HCT116 (cell line): ENCODE measurements at regions not wholly inside any gene's neighbourhood (a gene's known extent, or its start where the extent isn't known, plus 50 kb on each side); places are given as distances from the start of the nearest gene placed in this dataset.
A peak's percentile ranks its signal among the peaks of the same experiment; 100 is the strongest.

ENCODE experiments used
- ATAC-seq: fragments of 200-7000 bp; cut with Tn5 transposase; 2 replicates; pipeline ENCODE4 v1.9.1; 2020; ENCODE audit warnings: mild to moderate bottlenecking, moderate library complexity
- BruUV-seq: library from RNA; stranded (reverse); fragments of 400-500 nt; replicated peaks from 2 replicates; lab custom pipeline; 2021; lab: Mats Ljungman, UMichigan
- CTCF ChIA-PET: fragments of 300-600 bp; sonication (Branson Sonifier 250); formaldehyde crosslinking; loops from one replicate; lab custom pipeline; 2021; ENCODE audit warnings: antibody characterized with exemption; lab: Charles Lee
- POLR2A ChIA-PET: fragments of 300-600, 350-600 bp; sonication (Branson Sonifier 250); formaldehyde crosslinking; loops from one replicate; lab custom pipeline; 2021; ENCODE audit warnings: antibody characterized with exemption; lab: Charles Lee
- RAD21 ChIA-PET, 2 experiments: fragments of 300-600 bp; sonication (Branson Sonifier 250); formaldehyde crosslinking; loops; one replicate each; lab custom pipeline; 2023; ENCODE audit warnings: low total read pairs in 2 of 2; ENCODE audit not compliant: uncharacterized antibody in 2 of 2, unreplicated experiment in 2 of 2, low non-redundant PET in 1 of 2; lab: Charles Lee
- DNase-seq: peaks from one replicate; pipeline ENCODE4 v3.0.0-alpha.2; 2010; ENCODE audit warnings: low read depth, low spot score
- H2AFZ ChIP-seq: fragments of 200-600 bp; shearing (Covaris generic), sonication (generic); 2 replicates; pipeline ENCODE4 v1.6.1; 2017; ENCODE audit warnings: low read depth, mixed run types, mixed read lengths, antibody characterized with exemption, low read length; ENCODE audit not compliant: poor library complexity, severe bottlenecking
- H3K27ac ChIP-seq: 2 replicates; pipeline ENCODE4 v1.5.1; 2012; ENCODE audit warnings: low read depth, low read length
- H3K27me3 ChIP-seq: fragments of 200-600 bp; sonication (generic); 2 replicates; pipeline ENCODE4 v1.6.1; 2016; ENCODE audit warnings: mixed run types, low read length, mixed read lengths; ENCODE audit not compliant: insufficient read depth
- H3K36me3 ChIP-seq, 2 experiments: fragments of 200-500 bp in 1 of 2; fragments of 200-600 bp in 1 of 2; sonication (Bioruptor generic) in 1 of 2; sonication (generic) in 1 of 2; 2 replicates each; pipeline versions ENCODE4 v1.5.1 to v1.6.1; 2014 to 2016; ENCODE audit warnings: low read length in 2 of 2, inconsistent platforms in 1 of 2, mixed read lengths in 1 of 2, mixed run types in 1 of 2; ENCODE audit not compliant: insufficient read depth in 2 of 2, control insufficient read depth in 1 of 2
- H3K4me1 ChIP-seq, 2 experiments: fragments of 200-600 bp in 1 of 2; sonication (generic) in 1 of 2; 2 replicates each; pipeline versions ENCODE4 v1.5.1 to v1.6.1; 2012 to 2017; ENCODE audit warnings: low read length in 2 of 2, inconsistent platforms in 1 of 2, mild to moderate bottlenecking in 1 of 2, mixed read lengths in 1 of 2, mixed run types in 1 of 2, moderate library complexity in 1 of 2; ENCODE audit not compliant: insufficient read depth in 2 of 2, control insufficient read depth in 1 of 2
- H3K4me2 ChIP-seq: fragments of 200-600 bp; sonication (generic); 2 replicates; pipeline ENCODE4 v1.6.1; 2017; ENCODE audit warnings: mixed run types, low read length, mixed read lengths
- H3K4me3 ChIP-seq, 2 experiments: fragments of 200-600 bp in 1 of 2; sonication (generic) in 1 of 2; replicated peaks in 1 of 2; 2 replicates each; pipeline ENCODE4 v1.5.1; 2011 to 2016; ENCODE audit warnings: low read length in 2 of 2, control low read depth in 1 of 2, low read depth in 1 of 2, mild to moderate bottlenecking in 1 of 2, mixed read lengths in 1 of 2, mixed run types in 1 of 2
- H3K79me2 ChIP-seq: fragments of 200-600 bp; sonication (generic); 2 replicates; pipeline ENCODE4 v1.6.1; 2017; ENCODE audit warnings: mild to moderate bottlenecking, mixed run types, low read length, moderate library complexity, mixed read lengths; ENCODE audit not compliant: insufficient read depth
- H3K9ac ChIP-seq: fragments of 200-600 bp; sonication (generic); 2 replicates; pipeline ENCODE4 v1.6.1; 2016; ENCODE audit warnings: low read length, mixed read lengths
- H3K9me2 ChIP-seq: fragments of 200-600 bp; sonication (generic), shearing (Covaris generic); 2 replicates; pipeline ENCODE4 v1.6.1; 2017; ENCODE audit warnings: mixed run types, mild to moderate bottlenecking, moderate library complexity; ENCODE audit not compliant: insufficient read depth
- H3K9me3 ChIP-seq, 2 experiments: fragments of 200-500 bp in 1 of 2; fragments of 200-600 bp in 1 of 2; sonication (Bioruptor generic) in 1 of 2; sonication (generic) in 1 of 2; 2 replicates each; pipeline ENCODE4 v1.6.1; 2014 to 2017; ENCODE audit warnings: low read length in 2 of 2, mixed read lengths in 2 of 2, inconsistent platforms in 1 of 2, low read depth in 1 of 2, mild to moderate bottlenecking in 1 of 2, mixed run types in 1 of 2, moderate library complexity in 1 of 2; ENCODE audit not compliant: control insufficient read depth in 1 of 2, insufficient read depth in 1 of 2
- H4K20me1 ChIP-seq: fragments of 200-600 bp; sonication (generic), shearing (Covaris generic); 2 replicates; pipeline ENCODE4 v1.6.1; 2017; ENCODE audit warnings: mixed run types, mild to moderate bottlenecking, moderate library complexity; ENCODE audit not compliant: insufficient read depth
- ATF3 ChIP-seq: IDR thresholded peaks from 2 replicates; pipeline ENCODE4 v1.6.1; 2012
- CTCF ChIP-seq, 3 experiments: fragments of 200-600 bp in 1 of 3; sonication (generic) in 1 of 3; IDR thresholded peaks in 2 of 3; conservative IDR thresholded peaks in 1 of 3; 2 replicates each; pipeline ENCODE4 v1.5.1; 2012 to 2017; ENCODE audit warnings: low read depth in 2 of 3, low read length in 2 of 3, antibody characterized with exemption in 1 of 3, borderline replicate concordance in 1 of 3, control low read depth in 1 of 3, mild to moderate bottlenecking in 1 of 3, mixed read lengths in 1 of 3, mixed run types in 1 of 3, moderate library complexity in 1 of 3; ENCODE audit not compliant: insufficient read depth in 1 of 3
- RAD21 ChIP-seq: IDR thresholded peaks from 2 replicates; pipeline ENCODE4 v1.6.1; 2012; ENCODE audit warnings: low read depth, mild to moderate bottlenecking
- ZBTB33 ChIP-seq: IDR thresholded peaks from 2 replicates; pipeline ENCODE4 v1.6.1; 2011; ENCODE audit warnings: mild to moderate bottlenecking, low read length, moderate library complexity; ENCODE audit not compliant: insufficient replicate concordance; ENCODE audit errors: extremely low read depth
- intact Hi-C: fragments of 100-400 bp; cut with micrococcal nuclease; formaldehyde crosslinking; loops from 2 replicates; pipeline ENCODE4 v1.10.0; 2022

DNA sequence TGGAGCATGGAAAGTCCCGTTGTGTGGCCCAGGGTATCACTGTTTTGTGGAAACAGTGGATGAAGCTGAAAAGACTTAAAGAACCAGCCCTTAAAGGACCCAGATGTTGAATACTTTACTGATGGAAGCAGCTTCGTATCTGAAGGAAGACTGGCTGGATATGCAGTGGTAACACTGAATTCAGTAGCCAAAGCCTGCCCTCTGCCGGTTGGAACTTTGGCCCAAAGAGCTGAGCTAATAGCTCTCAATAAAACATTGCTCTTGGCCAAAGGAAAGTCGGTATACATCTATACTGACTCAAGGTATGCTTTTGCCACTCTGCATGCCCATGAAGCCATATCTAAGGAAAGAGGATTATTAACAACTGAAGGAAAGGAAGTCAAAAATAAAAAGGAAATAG is 885.4 kb downstream of the PDCD6IP start:
- POLR2A ChIA-PET, result no interaction called here
- ATAC-seq, result no peak
- H4K20me1 ChIP-seq, result no peaks in the 10 kb centered on the region
- TF ChIP-seq ATF3, result no peak
- TF ChIP-seq ZBTB33, result no peak
- TF ChIP-seq CTCF (IDR thresholded peaks at IDR 0.05 in 2 of 3, conservative IDR thresholded peaks at IDR 0.05 in 1 of 3; ENCODE audit: borderline replicate concordance in 1 of 3, insufficient read depth in 1 of 3, low read depth in 2 of 3, low read length in 2 of 3), result peak in 2 of 3 experiments; percentile 27 to 41; a peak in 3 of 6 replicates
- TF ChIP-seq RAD21, result peak; percentile 35; the same call in 1 of the 2 replicates
- TF ChIP-seq, all 23 proteins: peak for 2
- ChIA-PET CTCF (interaction anchor here (1.1 to 1.7 kb wide), 2 partner anchors 424 to 801 kb away, joined by 11 to 14 read pairs; no protein-coding TSS in a partner anchor), RAD21 (no interaction called here)
- no peaks in the 10 kb centered on the region for H3K79me2 ChIP-seq
- H3K9me3 ChIP-seq, result no peaks in the 10 kb centered on the region; a peak in 1 of 4 replicates
- H3K27me3 ChIP-seq, result no peaks in the 10 kb centered on the region
- H3K9ac ChIP-seq, result no peak overlapping the region
- H3K9me2 ChIP-seq, result no peaks in the 10 kb centered on the region
- no peaks in the 10 kb centered on the region for H3K4me1 ChIP-seq
- no peak overlapping the region for H3K4me3 ChIP-seq
- H3K27ac ChIP-seq, result no peak overlapping the region
- H3K36me3 ChIP-seq, result no peaks in the 10 kb centered on the region
- no peak overlapping the region for H3K4me2 ChIP-seq
- no TSS peak for BruUV-seq
- no peak for DNase-seq
- intact Hi-C loops, result loop anchor here (1.0 to 5.0 kb wide), 2 partner anchors 702 to 801 kb away; no protein-coding TSS in a partner anchor
- no peak overlapping the region for H2AFZ ChIP-seq
